ENCODE measurements at regions not wholly inside any gene's neighbourhood (a gene's known extent, or its start where the extent isn't known, plus 50 kb on each side); places are given as distances from the start of the nearest gene placed in this dataset.

GRCh38 chr6:144715344-144715743 lies 430.2 kb downstream of the UTRN start:
- intact Hi-C loops (cut with DNase I; ENCODE audit: low total_unique reads): no loop called here

DNA sequence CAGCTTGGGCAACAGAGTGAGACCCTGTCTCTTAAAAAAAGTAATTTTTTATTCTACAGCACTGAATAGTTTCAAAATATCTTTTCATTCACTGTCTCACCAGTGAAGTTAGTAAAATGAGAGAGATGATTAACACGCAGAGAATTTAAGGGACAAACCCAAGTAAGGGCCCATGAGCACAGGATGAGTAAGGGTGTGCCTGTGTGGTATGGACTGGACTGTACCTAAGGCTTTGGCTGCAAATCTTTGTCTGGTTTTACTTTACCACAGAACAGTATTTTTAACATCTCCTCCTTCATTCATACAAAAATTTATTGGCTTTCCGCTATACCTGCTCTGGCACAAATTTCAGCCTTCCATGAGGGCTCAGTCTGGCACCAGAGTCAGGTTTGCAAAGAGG lies 433.3 kb downstream of the UTRN start:
- peaks cover 0 to 3% (median 0%) of the 10 kb centered on the region in 4 donors for H3K4me1 ChIP-seq
- TF ChIP-seq POLR2AphosphoS5 (IDR thresholded peaks at IDR 0.05) (no peak), EP300 (IDR thresholded peaks at IDR 0.05) (no peak), POLR2A (IDR thresholded peaks at IDR 0.05) (no peak)
- TF ChIP-seq, protein P1, sequence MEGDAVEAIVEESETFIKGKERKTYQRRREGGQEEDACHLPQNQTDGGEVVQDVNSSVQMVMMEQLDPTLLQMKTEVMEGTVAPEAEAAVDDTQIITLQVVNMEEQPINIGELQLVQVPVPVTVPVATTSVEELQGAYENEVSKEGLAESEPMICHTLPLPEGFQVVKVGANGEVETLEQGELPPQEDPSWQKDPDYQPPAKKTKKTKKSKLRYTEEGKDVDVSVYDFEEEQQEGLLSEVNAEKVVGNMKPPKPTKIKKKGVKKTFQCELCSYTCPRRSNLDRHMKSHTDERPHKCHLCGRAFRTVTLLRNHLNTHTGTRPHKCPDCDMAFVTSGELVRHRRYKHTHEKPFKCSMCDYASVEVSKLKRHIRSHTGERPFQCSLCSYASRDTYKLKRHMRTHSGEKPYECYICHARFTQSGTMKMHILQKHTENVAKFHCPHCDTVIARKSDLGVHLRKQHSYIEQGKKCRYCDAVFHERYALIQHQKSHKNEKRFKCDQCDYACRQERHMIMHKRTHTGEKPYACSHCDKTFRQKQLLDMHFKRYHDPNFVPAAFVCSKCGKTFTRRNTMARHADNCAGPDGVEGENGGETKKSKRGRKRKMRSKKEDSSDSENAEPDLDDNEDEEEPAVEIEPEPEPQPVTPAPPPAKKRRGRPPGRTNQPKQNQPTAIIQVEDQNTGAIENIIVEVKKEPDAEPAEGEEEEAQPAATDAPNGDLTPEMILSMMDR (IDR thresholded peaks at IDR 0.05): no peak
- H3K27me3 ChIP-seq: no peaks in the 10 kb centered on the region
- peaks cover 0 to 5% (median 0%) of the 10 kb centered on the region in 4 donors for H3K36me3 ChIP-seq
- intact Hi-C loops (cut with DNase I; ENCODE audit: low total_unique reads): no loop called here
- H3K27ac ChIP-seq: no peak overlapping the region
- no peaks in the 10 kb centered on the region for H3K9me3 ChIP-seq
- no peak for DNase-seq
- no peak overlapping the region for H3K4me3 ChIP-seq
- 94 to 100% (median 96%) methylated on average over 2 of the region's 2 CpGs for WGBS, 5 donors

More at GRCh38 chr6:144715344-144715743, 430.2 kb downstream of the UTRN start:
- peaks cover 0 to 3% (median 0%) of the 10 kb centered on the region in 4 donors for H3K4me1 ChIP-seq
- TF ChIP-seq POLR2A (IDR thresholded peaks at IDR 0.05): no peak
- TF ChIP-seq, protein P1 (IDR thresholded peaks at IDR 0.05): no peak
- TF ChIP-seq EP300 (IDR thresholded peaks at IDR 0.05): no peak
- no peak for TF ChIP-seq POLR2AphosphoS5 (IDR thresholded peaks at IDR 0.05)
- 86 to 95% (median 90%) methylated on average over 2 of the region's 2 CpGs for WGBS, 5 donors
- H3K27me3 ChIP-seq: no peaks in the 10 kb centered on the region
- no peak for DNase-seq
- peaks cover 0 to 5% (median 0%) of the 10 kb centered on the region in 4 donors for H3K36me3 ChIP-seq
- H3K4me3 ChIP-seq: no peak overlapping the region
- no peaks in the 10 kb centered on the region for H3K9me3 ChIP-seq
- H3K27ac ChIP-seq: no peak overlapping the region

GRCh38 chr6:144721232-144721631 lies 436.1 kb downstream of the UTRN start:
- Histone ChIP-seq H3K27me3 (no peaks in the 10 kb centered on the region), H3K4me1 (peaks cover 0 to 7% (median 2%) of the 10 kb centered on the region in 4 donors), H3K9me3 (no peaks in the 10 kb centered on the region), H3K27ac (no peak overlapping the region), H3K36me3 (peaks cover 0 to 5% (median 0%) of the 10 kb centered on the region in 4 donors), H3K4me3 (no peak overlapping the region)
- intact Hi-C loops (cut with DNase I; ENCODE audit: low total_unique reads): no loop called here
- TF ChIP-seq POLR2A (IDR thresholded peaks at IDR 0.05) (no peak), EP300 (IDR thresholded peaks at IDR 0.05) (no peak), POLR2AphosphoS5 (IDR thresholded peaks at IDR 0.05) (no peak)
- TF ChIP-seq, protein P1 (IDR thresholded peaks at IDR 0.05): no peak
- 94 to 99% (median 97%) methylated on average over 3 of the region's 3 CpGs for WGBS, 5 donors
- DNase-seq: no peak

- TF ChIP-seq EP300 (IDR thresholded peaks at IDR 0.05): no peak
- TF ChIP-seq POLR2A (IDR thresholded peaks at IDR 0.05): no peak
- TF ChIP-seq, protein P1 (IDR thresholded peaks at IDR 0.05): no peak
- no peak for TF ChIP-seq POLR2AphosphoS5 (IDR thresholded peaks at IDR 0.05)
- H3K27ac ChIP-seq: no peak overlapping the region
- H3K36me3 ChIP-seq: peaks cover 0 to 5% (median 0%) of the 10 kb centered on the region in 4 donors
- no peaks in the 10 kb centered on the region for H3K9me3 ChIP-seq
- 91 to 96% (median 93%) methylated on average over 3 of the region's 3 CpGs for WGBS, 5 donors
- intact Hi-C loops (cut with DNase I; ENCODE audit: low total_unique reads): no loop called here
- H3K4me3 ChIP-seq: no peak overlapping the region
- no peak for DNase-seq
- peaks cover 0 to 13% (median 2%) of the 10 kb centered on the region in 4 donors for H3K4me1 ChIP-seq
- no peaks in the 10 kb centered on the region for H3K27me3 ChIP-seq
Measured at GRCh38 chr6:144722154-144722737, 437.1 kb downstream of the UTRN start.
